Caco-2 (cell line): ENCODE measurements at regions not wholly inside any gene's neighbourhood (a gene's known extent, or its start where the extent isn't known, plus 50 kb on each side); places are given as distances from the start of the nearest gene placed in this dataset.
"Not testable (repeated sequence)": the region's sequence is repeated elsewhere in the genome, so short reads cannot be mapped to it uniquely, and the experiment has no call there.

Experiments used
- BruUV-seq: library from RNA; stranded (reverse); fragments of 400-500 nt; replicated peaks from 2 replicates; lab custom pipeline; 2021; lab: Mats Ljungman, UMichigan
- CTCF ChIA-PET: fragments of 300-600 bp; sonication (Branson Sonifier 250); formaldehyde crosslinking; loops from one replicate; lab custom pipeline; 2022; ENCODE audit warnings: antibody characterized with exemption; lab: Charles Lee
- POLR2A ChIA-PET: fragments of 300-600 bp; sonication (Branson Sonifier 250); formaldehyde crosslinking; loops from one replicate; lab custom pipeline; 2022; ENCODE audit warnings: antibody characterized with exemption; lab: Charles Lee
- DNase-seq, 2 experiments: peaks; one replicate each; pipeline versions ENCODE4 v3.0.0 to v3.0.0-alpha.2; 2020 to 2022
- H3K27me3 ChIP-seq: replicated peaks from 2 replicates; pipeline ENCODE4 v1.6.0; 2011; ENCODE audit warnings: low read length; ENCODE audit not compliant: control insufficient read depth, insufficient read depth
- H3K36me3 ChIP-seq: 2 replicates; pipeline ENCODE4 v1.5.1; 2011; ENCODE audit warnings: low read length; ENCODE audit not compliant: control insufficient read depth, insufficient read depth
- H3K4me1 ChIP-seq: fragments of 250-450 bp; sonication (Bioruptor Pico); 2 replicates; pipeline ENCODE4 v1.5.1; 2020; ENCODE audit warnings: mild to moderate bottlenecking
- H3K4me3 ChIP-seq: 2 replicates; pipeline ENCODE4 v1.5.1; 2011; ENCODE audit warnings: low read depth, mild to moderate bottlenecking, control low read depth, low read length
- H3K9me3 ChIP-seq: fragments of 250-450 bp; sonication (Bioruptor Pico); 2 replicates; pipeline ENCODE4 v1.5.1; 2020; ENCODE audit warnings: mild to moderate bottlenecking, moderate library complexity
- H3K27ac Mint-ChIP-seq: one replicate; pipeline ENCODE4 v1.8.0; 2022; ENCODE audit warnings: mixed read lengths; ENCODE audit not compliant: unreplicated experiment
- H3K27me3 Mint-ChIP-seq: one replicate; pipeline ENCODE4 v1.8.0; 2022; ENCODE audit warnings: mixed read lengths; ENCODE audit not compliant: insufficient read depth, unreplicated experiment
- H3K36me3 Mint-ChIP-seq: one replicate; pipeline ENCODE4 v1.8.0; 2022; ENCODE audit warnings: mild to moderate bottlenecking, mixed read lengths; ENCODE audit not compliant: insufficient read depth, unreplicated experiment
- H3K4me1 Mint-ChIP-seq: one replicate; pipeline ENCODE4 v1.8.0; 2022; ENCODE audit warnings: low read depth, mixed read lengths; ENCODE audit not compliant: unreplicated experiment
- H3K4me3 Mint-ChIP-seq: one replicate; pipeline ENCODE4 v1.8.0; 2022; ENCODE audit warnings: mild to moderate bottlenecking, moderate library complexity, mixed read lengths; ENCODE audit not compliant: unreplicated experiment
- H3K9me3 Mint-ChIP-seq: one replicate; pipeline ENCODE4 v1.8.0; 2022; ENCODE audit warnings: mixed read lengths; ENCODE audit not compliant: unreplicated experiment
- CTCF ChIP-seq, 2 experiments: fragments of 200-600 bp in 1 of 2; IDR thresholded peaks; 1 replicate in 1 of 2; 2 replicates in 1 of 2; pipeline versions ENCODE4 v1.5.1 to v1.8.0; 2011 to 2022; ENCODE audit warnings: antibody characterized with exemption in 1 of 2, control low read depth in 1 of 2, inconsistent platforms in 1 of 2, low read depth in 1 of 2, low read length in 1 of 2, mild to moderate bottlenecking in 1 of 2, moderate library complexity in 1 of 2; ENCODE audit not compliant: insufficient read depth in 1 of 2, severe bottlenecking in 1 of 2, unreplicated experiment in 1 of 2
- intact Hi-C: fragments of 100-400 bp; cut with micrococcal nuclease; formaldehyde crosslinking; loops from one replicate; pipeline ENCODE4 v1.10.0; 2022; ENCODE audit not compliant: unreplicated experiment

GRCh38 chr6:74715355-74716085, 490.3 kb downstream of the COL12A1 start:
- CTCF ChIA-PET: no interaction called here
- no peaks in the 10 kb centered on the region for H3K4me1 ChIP-seq
- no peak overlapping the region for H3K27ac Mint-ChIP-seq
- POLR2A ChIA-PET: no interaction called here
- TF ChIP-seq CTCF (IDR thresholded peaks at IDR 0.05; ENCODE audit: insufficient read depth in 1 of 2, low read depth in 1 of 2, low read length in 1 of 2, severe bottlenecking in 1 of 2, unreplicated experiment in 1 of 2): no peak
- H3K9me3 ChIP-seq: no peaks in the 10 kb centered on the region
- no peaks in the 10 kb centered on the region for H3K9me3 Mint-ChIP-seq
- no peaks in the 10 kb centered on the region for H3K27me3 ChIP-seq
- H3K4me3 Mint-ChIP-seq: no peak overlapping the region
- H3K4me3 ChIP-seq: no peak overlapping the region
- no TSS peak for BruUV-seq
- intact Hi-C loops: no loop called here
- DNase-seq: no peak
- no peaks in the 10 kb centered on the region for H3K4me1 Mint-ChIP-seq
- H3K36me3 Mint-ChIP-seq: no peaks in the 10 kb centered on the region
- no peaks in the 10 kb centered on the region for H3K36me3 ChIP-seq
- H3K27me3 Mint-ChIP-seq: no peaks in the 10 kb centered on the region

- Mint-ChIP-seq H3K27ac (no peak overlapping the region), H3K36me3 (no peaks in the 10 kb centered on the region), H3K9me3 (no peaks in the 10 kb centered on the region), H3K4me1 (no peaks in the 10 kb centered on the region), H3K27me3 (no peaks in the 10 kb centered on the region), H3K4me3 (no peak overlapping the region)
- no peak for TF ChIP-seq CTCF (IDR thresholded peaks at IDR 0.05; ENCODE audit: insufficient read depth in 1 of 2, low read depth in 1 of 2, low read length in 1 of 2, severe bottlenecking in 1 of 2, unreplicated experiment in 1 of 2)
- ChIA-PET POLR2A (no interaction called here), CTCF (no interaction called here)
- Histone ChIP-seq H3K4me3 (no peak overlapping the region), H3K9me3 (no peaks in the 10 kb centered on the region), H3K4me1 (no peaks in the 10 kb centered on the region), H3K36me3 (no peaks in the 10 kb centered on the region), H3K27me3 (no peaks in the 10 kb centered on the region)
- no peak for DNase-seq
- intact Hi-C loops: no loop called here
- BruUV-seq: no TSS peak
These were observed 491.9 kb downstream of the COL12A1 start for GRCh38 chr6:74713941-74714340.

- DNase-seq: no peak
- Histone ChIP-seq H3K36me3 (no peaks in the 10 kb centered on the region), H3K27me3 (no peaks in the 10 kb centered on the region), H3K9me3 (no peaks in the 10 kb centered on the region), H3K4me1 (no peaks in the 10 kb centered on the region), H3K4me3 (no peak overlapping the region)
- Mint-ChIP-seq H3K36me3 (no peaks in the 10 kb centered on the region), H3K9me3 (no peaks in the 10 kb centered on the region), H3K4me1 (no peaks in the 10 kb centered on the region), H3K4me3 (no peak overlapping the region), H3K27me3 (no peaks in the 10 kb centered on the region), H3K27ac (no peak overlapping the region)
- intact Hi-C loops: no loop called here
- ChIA-PET POLR2A (no interaction called here), CTCF (no interaction called here)
- TF ChIP-seq CTCF (IDR thresholded peaks at IDR 0.05; ENCODE audit: insufficient read depth in 1 of 2, low read depth in 1 of 2, low read length in 1 of 2, severe bottlenecking in 1 of 2, unreplicated experiment in 1 of 2): no peak
- no TSS peak for BruUV-seq
These were observed 500.4 kb downstream of the COL12A1 start for GRCh38 chr6:74705451-74705850.

- intact Hi-C loops, H3K27me3 Mint-ChIP-seq, H3K27ac Mint-ChIP-seq, H3K4me1 Mint-ChIP-seq, H3K4me3 ChIP-seq, CTCF ChIA-PET, H3K36me3 ChIP-seq, BruUV-seq, H3K4me1 ChIP-seq, H3K4me3 Mint-ChIP-seq, H3K36me3 Mint-ChIP-seq, H3K27me3 ChIP-seq, DNase-seq, H3K9me3 Mint-ChIP-seq, POLR2A ChIA-PET, H3K9me3 ChIP-seq: not testable (repeated sequence)
These were observed 501.3 kb downstream of the COL12A1 start for GRCh38 chr6:74704540-74704939.
